GM21423 (cell line): ENCODE measurements at regions not wholly inside any gene's neighbourhood (a gene's known extent, or its start where the extent isn't known, plus 50 kb on each side); places are given as distances from the start of the nearest gene placed in this dataset.

Source experiments
- ATAC-seq: cut with Tn5 transposase; IDR thresholded peaks from one replicate; pipeline ENCODE4 v1.9.1; 2021; ENCODE audit warnings: mild to moderate bottlenecking, moderate library complexity; ENCODE audit not compliant: unreplicated experiment

DNA sequence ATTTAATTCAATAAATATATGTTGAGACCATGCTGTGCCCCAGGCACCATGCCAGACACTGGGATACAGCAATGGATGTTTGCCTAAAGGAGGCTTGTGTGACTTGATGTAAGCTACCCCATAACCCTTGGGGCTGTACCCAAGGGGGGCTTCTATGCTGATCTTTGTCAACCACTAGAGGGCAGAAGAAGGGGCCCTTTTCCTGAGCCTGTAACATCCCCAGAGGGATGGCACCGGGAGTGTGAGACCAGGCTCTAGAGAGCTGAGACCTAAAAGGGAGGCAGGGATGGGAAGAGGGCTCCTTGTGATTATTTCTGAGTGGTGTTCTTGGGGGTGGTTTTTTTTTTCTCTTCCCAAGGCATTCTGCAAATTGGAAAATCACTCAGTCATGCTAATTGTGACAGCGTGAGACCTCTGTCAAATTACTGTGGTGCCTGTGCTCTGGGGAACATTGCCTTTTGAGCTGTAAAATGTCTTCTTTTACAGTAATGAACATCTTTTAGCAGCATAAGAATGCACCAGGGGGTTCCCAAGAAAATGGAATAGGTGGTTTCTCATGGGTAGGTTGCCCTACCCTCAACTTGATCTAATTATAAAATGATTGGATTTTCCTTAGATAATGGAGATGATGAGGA is 138.7 kb upstream of the SLC24A3 start:
- ATAC-seq, result no peak

GRCh38 chr20:19074356-19074755 is 138.1 kb upstream of the SLC24A3 start:
- ATAC-seq, result no peak

DNA sequence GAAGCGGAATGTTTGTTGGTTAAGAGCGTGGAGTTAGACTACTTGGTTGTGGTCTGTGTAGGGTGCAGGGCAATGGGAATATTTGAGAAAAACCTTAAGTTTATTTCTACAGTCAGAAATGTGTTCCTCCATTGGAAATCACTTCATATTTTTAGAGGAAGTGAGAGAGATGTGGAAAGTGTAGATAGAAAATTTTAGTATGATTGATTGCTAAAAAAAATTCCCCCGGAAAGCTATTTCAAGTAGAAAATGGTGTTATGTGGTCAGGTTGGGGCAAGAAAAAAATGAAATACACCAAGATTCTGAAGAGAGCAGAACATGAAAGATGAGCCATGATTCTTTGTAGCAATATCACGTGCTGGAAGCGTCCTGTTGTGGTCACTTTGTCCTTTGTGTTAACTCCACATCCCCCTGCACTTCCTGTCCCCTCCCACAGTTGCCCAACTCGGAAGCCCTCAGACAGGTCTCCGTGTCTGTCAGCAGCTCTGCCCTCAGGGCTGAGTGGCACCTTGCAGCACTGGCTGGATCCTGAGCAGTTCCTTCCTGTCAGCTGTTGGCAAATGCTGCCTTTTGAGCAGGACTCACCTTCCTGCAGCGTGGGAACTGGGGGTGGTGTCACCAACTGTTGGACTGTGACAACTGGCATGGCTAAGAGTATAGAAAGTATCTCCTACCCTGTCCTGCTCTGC is 137.5 kb upstream of the SLC24A3 start:
- peak; percentile 57 for ATAC-seq

DNA sequence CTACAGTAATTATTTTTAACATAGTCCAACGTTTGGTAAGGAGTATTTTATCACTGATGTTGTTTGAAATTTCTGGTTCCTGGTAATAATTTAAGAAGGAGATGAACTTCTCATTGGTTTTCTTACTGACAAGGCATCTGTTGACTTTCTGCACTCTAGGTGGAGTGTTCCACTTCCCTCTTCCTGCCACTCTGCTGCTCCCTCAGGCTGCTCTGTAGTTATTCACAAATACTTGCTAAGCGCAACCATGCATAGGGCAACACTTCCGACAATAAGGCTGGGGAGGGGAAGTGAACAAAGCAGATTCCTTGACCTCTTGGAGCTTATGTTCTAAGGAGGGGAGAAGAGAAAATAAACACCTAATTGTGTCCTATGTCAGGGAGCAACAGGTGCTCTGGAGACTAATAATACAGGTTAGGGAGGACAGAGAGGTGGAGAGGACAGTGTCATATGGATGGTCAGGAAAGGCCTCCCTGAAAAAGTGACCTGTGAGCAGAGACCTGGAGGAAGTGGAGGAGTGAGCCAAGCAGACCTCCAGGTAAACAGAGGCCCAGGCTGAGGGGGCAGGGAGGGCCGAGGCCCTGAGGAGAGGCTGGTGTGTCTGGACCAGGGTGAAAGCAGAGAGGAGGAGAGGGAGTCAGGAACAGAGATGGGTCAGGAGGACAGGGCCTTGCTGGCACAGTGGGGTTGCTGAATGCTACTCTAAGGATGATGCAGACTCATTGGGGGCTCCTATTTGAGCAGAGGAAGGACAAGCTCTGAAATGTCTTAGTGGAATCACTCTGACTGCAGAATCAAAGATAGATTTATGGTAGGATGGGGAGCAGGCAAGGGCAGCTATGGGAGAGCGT is 134.8 kb upstream of the SLC24A3 start:
- no peak for ATAC-seq

DNA sequence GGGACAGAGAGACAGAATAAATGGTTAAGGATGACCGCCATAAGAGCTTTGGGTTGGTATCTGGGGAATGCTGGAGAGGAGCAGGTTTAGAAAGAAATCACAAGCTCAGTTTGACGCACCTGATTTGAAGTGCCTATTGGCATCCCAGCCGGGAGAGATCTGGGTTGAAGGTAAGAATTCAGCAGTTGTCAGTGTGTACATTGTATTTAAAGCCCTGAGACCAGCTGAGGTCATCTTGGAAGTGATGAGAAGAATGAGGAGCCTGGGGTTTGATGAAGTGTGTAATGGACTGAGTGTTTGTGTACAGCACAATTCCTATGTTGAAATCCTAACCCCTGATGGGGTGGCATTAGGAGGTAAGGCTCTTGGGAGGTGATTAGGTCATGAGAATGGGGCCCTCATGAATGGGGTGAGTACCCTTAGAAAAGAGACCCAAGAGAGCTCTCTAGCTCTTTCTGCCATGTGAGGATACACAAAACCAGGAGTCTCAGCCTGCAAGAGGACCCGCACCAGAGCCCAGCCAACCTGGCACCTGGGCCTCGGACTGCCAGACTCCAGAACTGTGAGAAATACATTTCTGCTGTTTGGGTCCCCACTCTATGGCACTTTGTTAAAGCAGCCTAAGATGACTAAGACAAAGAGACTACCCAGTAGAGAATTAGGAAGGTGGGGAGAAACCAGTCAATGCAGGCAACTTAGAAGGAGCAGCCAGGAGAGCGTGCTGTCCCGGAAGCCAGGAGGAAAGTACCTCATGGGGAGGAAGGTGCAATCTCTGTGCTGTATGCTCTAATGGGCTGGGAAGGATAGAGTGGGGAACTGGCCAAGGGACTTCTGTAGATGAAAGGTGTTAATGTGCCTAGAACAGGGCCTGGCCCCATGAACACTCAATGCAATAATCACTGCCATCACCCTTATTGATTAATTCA is 133.7 kb upstream of the SLC24A3 start:
- ATAC-seq, result no peak

- ATAC-seq, result no peak
These were observed 132.7 kb upstream of the SLC24A3 start for GRCh38 chr20:19079536-19080299.

- no peak for ATAC-seq
These were observed 130.5 kb upstream of the SLC24A3 start for GRCh38 chr20:19081937-19082336.

GRCh38 chr20:19083136-19083621 is 129.3 kb upstream of the SLC24A3 start:
- no peak for ATAC-seq

DNA sequence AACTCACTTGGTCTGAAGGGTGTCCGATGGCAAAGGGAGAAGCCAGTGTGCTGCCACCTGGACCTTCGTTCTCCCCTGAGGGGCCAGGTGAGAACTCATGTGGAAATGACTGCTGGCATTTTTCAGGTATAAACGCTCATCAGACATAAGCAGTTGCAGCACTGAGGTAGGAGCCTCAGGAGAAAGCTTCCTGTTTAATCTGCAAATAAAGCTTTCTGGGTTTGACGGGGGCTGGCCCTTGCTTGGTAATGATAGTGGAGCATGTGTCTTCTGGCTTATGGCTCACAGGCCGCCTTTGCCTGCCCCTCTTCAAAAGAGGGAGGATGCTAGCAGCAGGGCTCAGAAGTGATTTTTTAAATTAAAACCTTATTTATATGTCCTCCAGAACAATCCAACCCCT is 122.1 kb upstream of the SLC24A3 start:
- ATAC-seq, result no peak

- no peak for ATAC-seq
These were observed 117.4 kb upstream of the SLC24A3 start for GRCh38 chr20:19094959-19095541.

DNA sequence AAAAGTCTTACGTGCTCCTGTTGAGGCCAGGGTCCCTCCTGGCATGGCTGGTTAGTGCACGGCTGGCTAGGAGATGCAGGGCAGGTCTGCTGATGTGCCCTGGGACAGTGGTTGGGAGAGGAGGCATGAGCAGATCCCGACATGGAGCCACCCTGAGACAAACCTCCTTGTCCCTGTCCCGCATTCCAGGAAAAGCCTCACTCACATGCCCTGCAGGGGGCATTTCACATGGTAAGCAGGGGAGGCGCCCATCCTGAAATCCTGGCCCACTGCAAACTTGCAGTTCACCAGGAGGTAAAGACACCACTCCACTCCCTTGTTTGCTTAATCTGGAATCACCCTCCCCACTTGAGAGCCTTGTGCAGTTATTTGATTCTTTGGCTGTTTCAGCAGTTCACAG is 116.7 kb upstream of the SLC24A3 start:
- no peak for ATAC-seq

- ATAC-seq, result no peak
These were observed 115.6 kb upstream of the SLC24A3 start for GRCh38 chr20:19096843-19097242.

DNA sequence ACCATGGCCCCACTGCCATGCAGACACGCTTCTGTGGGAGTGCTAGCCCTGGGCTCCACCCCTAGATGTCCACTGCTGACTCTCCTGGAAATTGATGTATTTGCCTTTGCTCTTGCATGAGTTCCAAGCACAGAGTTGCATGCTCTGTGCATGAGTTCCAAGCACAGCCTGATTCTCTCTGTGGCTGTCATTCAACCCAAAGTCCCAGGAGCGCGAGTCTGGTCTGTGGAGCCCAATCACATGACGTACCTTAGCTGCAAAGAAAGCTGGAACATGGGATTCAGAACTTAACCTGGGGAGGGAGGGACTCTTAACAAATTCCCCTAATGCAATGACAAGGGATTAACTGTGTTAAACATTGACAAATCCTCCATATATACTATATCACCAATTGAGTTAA is 114.3 kb upstream of the SLC24A3 start:
- ATAC-seq, result no peak

DNA sequence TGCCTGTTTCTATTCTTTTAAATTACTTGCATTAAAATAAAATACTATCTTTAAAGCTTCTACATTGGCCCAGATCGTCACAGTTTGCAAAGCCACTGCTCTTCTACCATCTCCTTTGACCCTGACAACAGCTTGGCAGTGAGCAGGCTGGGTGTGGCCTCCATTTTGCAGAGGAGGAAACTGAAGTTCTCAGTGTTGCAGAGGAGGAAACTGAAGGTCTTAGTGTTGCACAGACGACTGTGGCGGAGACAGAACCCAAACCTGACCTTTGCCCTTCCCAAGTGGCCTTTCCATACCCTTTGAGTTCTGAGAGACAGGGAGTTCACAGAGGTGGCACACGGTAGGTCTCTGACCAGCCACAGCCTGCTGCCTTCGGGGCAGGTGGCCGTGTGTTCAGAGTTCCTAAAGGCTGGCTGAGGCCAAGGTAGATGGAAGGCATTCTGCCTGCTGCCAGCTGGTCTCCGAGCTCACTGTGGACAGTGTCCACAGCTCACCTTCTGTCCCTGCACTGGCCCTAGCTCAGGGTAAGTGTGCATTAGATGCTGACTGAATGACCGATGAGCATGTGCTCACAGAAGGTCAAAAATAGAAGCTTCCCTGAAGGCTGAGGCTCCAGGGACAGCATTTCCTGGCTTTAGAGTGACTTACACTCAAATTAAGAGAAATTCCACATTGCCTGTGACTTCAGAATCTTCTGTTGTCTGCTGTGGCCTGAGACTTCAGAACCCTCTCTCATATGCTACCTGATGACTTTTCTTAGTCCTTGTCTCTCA is 113.5 kb upstream of the SLC24A3 start:
- ATAC-seq, result no peak

GRCh38 chr20:19099596-19100545 is 112.6 kb upstream of the SLC24A3 start:
- no peak for ATAC-seq

GRCh38 chr20:19100975-19101374 is 111.5 kb upstream of the SLC24A3 start:
- ATAC-seq, result no peak

- no peak for ATAC-seq
These were observed 108.3 kb upstream of the SLC24A3 start for GRCh38 chr20:19104186-19104585.

GRCh38 chr20:19108155-19108554 is 104.3 kb upstream of the SLC24A3 start:
- ATAC-seq, result no peak
